Caco-2 (cell line): ENCODE measurements at regions not wholly inside any gene's neighbourhood (a gene's known extent, or its start where the extent isn't known, plus 50 kb on each side); places are given as distances from the start of the nearest gene placed in this dataset.

ENCODE experiments used
- BruUV-seq: library from RNA; stranded (reverse); fragments of 400-500 nt; replicated peaks from 2 replicates; lab custom pipeline; 2021; lab: Mats Ljungman, UMichigan
- CTCF ChIA-PET: fragments of 300-600 bp; sonication (Branson Sonifier 250); formaldehyde crosslinking; loops from one replicate; lab custom pipeline; 2022; ENCODE audit warnings: antibody characterized with exemption; lab: Charles Lee
- POLR2A ChIA-PET: fragments of 300-600 bp; sonication (Branson Sonifier 250); formaldehyde crosslinking; loops from one replicate; lab custom pipeline; 2022; ENCODE audit warnings: antibody characterized with exemption; lab: Charles Lee
- DNase-seq, 2 experiments: peaks; one replicate each; pipeline versions ENCODE4 v3.0.0 to v3.0.0-alpha.2; 2020 to 2022
- H3K27me3 ChIP-seq: replicated peaks from 2 replicates; pipeline ENCODE4 v1.6.0; 2011; ENCODE audit warnings: low read length; ENCODE audit not compliant: control insufficient read depth, insufficient read depth
- H3K36me3 ChIP-seq: 2 replicates; pipeline ENCODE4 v1.5.1; 2011; ENCODE audit warnings: low read length; ENCODE audit not compliant: control insufficient read depth, insufficient read depth
- H3K4me1 ChIP-seq: fragments of 250-450 bp; sonication (Bioruptor Pico); 2 replicates; pipeline ENCODE4 v1.5.1; 2020; ENCODE audit warnings: mild to moderate bottlenecking
- H3K4me3 ChIP-seq: 2 replicates; pipeline ENCODE4 v1.5.1; 2011; ENCODE audit warnings: low read depth, mild to moderate bottlenecking, control low read depth, low read length
- H3K9me3 ChIP-seq: fragments of 250-450 bp; sonication (Bioruptor Pico); 2 replicates; pipeline ENCODE4 v1.5.1; 2020; ENCODE audit warnings: mild to moderate bottlenecking, moderate library complexity
- H3K27ac Mint-ChIP-seq: one replicate; pipeline ENCODE4 v1.8.0; 2022; ENCODE audit warnings: mixed read lengths; ENCODE audit not compliant: unreplicated experiment
- H3K27me3 Mint-ChIP-seq: one replicate; pipeline ENCODE4 v1.8.0; 2022; ENCODE audit warnings: mixed read lengths; ENCODE audit not compliant: insufficient read depth, unreplicated experiment
- H3K36me3 Mint-ChIP-seq: one replicate; pipeline ENCODE4 v1.8.0; 2022; ENCODE audit warnings: mild to moderate bottlenecking, mixed read lengths; ENCODE audit not compliant: insufficient read depth, unreplicated experiment
- H3K4me1 Mint-ChIP-seq: one replicate; pipeline ENCODE4 v1.8.0; 2022; ENCODE audit warnings: low read depth, mixed read lengths; ENCODE audit not compliant: unreplicated experiment
- H3K4me3 Mint-ChIP-seq: one replicate; pipeline ENCODE4 v1.8.0; 2022; ENCODE audit warnings: mild to moderate bottlenecking, moderate library complexity, mixed read lengths; ENCODE audit not compliant: unreplicated experiment
- H3K9me3 Mint-ChIP-seq: one replicate; pipeline ENCODE4 v1.8.0; 2022; ENCODE audit warnings: mixed read lengths; ENCODE audit not compliant: unreplicated experiment
- CTCF ChIP-seq, 2 experiments: fragments of 200-600 bp in 1 of 2; IDR thresholded peaks; 1 replicate in 1 of 2; 2 replicates in 1 of 2; pipeline versions ENCODE4 v1.5.1 to v1.8.0; 2011 to 2022; ENCODE audit warnings: antibody characterized with exemption in 1 of 2, control low read depth in 1 of 2, inconsistent platforms in 1 of 2, low read depth in 1 of 2, low read length in 1 of 2, mild to moderate bottlenecking in 1 of 2, moderate library complexity in 1 of 2; ENCODE audit not compliant: insufficient read depth in 1 of 2, severe bottlenecking in 1 of 2, unreplicated experiment in 1 of 2
- intact Hi-C: fragments of 100-400 bp; cut with micrococcal nuclease; formaldehyde crosslinking; loops from one replicate; pipeline ENCODE4 v1.10.0; 2022; ENCODE audit not compliant: unreplicated experiment

GRCh38 chr20:56964901-56965300 is 301.5 kb downstream of the BMP7 start:
- peak in 1 of 2 experiments; percentile 11 for TF ChIP-seq CTCF (IDR thresholded peaks at IDR 0.05; ENCODE audit: insufficient read depth in 1 of 2, low read depth in 1 of 2, low read length in 1 of 2, severe bottlenecking in 1 of 2, unreplicated experiment in 1 of 2)
- no peaks in the 10 kb centered on the region for H3K9me3 Mint-ChIP-seq
- H3K27ac Mint-ChIP-seq, result no peak overlapping the region
- H3K27me3 Mint-ChIP-seq, result peaks cover 9% of the 10 kb centered on the region
- DNase-seq, result no peak
- H3K4me3 Mint-ChIP-seq, result no peak overlapping the region
- peaks cover 1% of the 10 kb centered on the region; the same call in 1 of the 2 replicates for H3K27me3 ChIP-seq
- ChIA-PET CTCF (interaction anchor here (2.0 kb wide), 1 partner anchor 9 kb away, joined by 6 read pairs; no protein-coding TSS in a partner anchor), POLR2A (no interaction called here)
- H3K4me3 ChIP-seq, result no peak overlapping the region
- no peaks in the 10 kb centered on the region for H3K9me3 ChIP-seq
- H3K36me3 ChIP-seq, result no peaks in the 10 kb centered on the region
- intact Hi-C loops, result no loop called here
- H3K36me3 Mint-ChIP-seq, result no peaks in the 10 kb centered on the region
- BruUV-seq, result no TSS peak
- no peaks in the 10 kb centered on the region for H3K4me1 ChIP-seq
- no peaks in the 10 kb centered on the region for H3K4me1 Mint-ChIP-seq

- no peak overlapping the region for H3K4me3 ChIP-seq
- TF ChIP-seq CTCF (IDR thresholded peaks at IDR 0.05; ENCODE audit: insufficient read depth in 1 of 2, low read depth in 1 of 2, low read length in 1 of 2, severe bottlenecking in 1 of 2, unreplicated experiment in 1 of 2), result no peak
- intact Hi-C loops, result no loop called here
- POLR2A ChIA-PET, result no interaction called here
- no peaks in the 10 kb centered on the region for H3K9me3 ChIP-seq
- Mint-ChIP-seq H3K36me3 (no peaks in the 10 kb centered on the region), H3K27me3 (peaks cover 11% of the 10 kb centered on the region), H3K27ac (no peak overlapping the region), H3K4me3 (no peak overlapping the region), H3K9me3 (no peaks in the 10 kb centered on the region), H3K4me1 (no peaks in the 10 kb centered on the region)
- CTCF ChIA-PET, result no interaction called here
- H3K4me1 ChIP-seq, result no peaks in the 10 kb centered on the region
- H3K27me3 ChIP-seq, result 0 out of 2 replicates have a peak, but pooled peaks cover 3% of the 10 kb centered on the region
- no peak for DNase-seq
- no peaks in the 10 kb centered on the region for H3K36me3 ChIP-seq
- no TSS peak for BruUV-seq
Observed at GRCh38 chr20:56967916-56968315, 298.5 kb downstream of the BMP7 start.

- Histone ChIP-seq H3K27me3 (0 out of 2 replicates have a peak, but pooled peaks cover 3% of the 10 kb centered on the region), H3K36me3 (no peaks in the 10 kb centered on the region), H3K4me1 (no peaks in the 10 kb centered on the region), H3K4me3 (no peak overlapping the region), H3K9me3 (no peaks in the 10 kb centered on the region)
- Mint-ChIP-seq H3K27me3 (peaks cover 11% of the 10 kb centered on the region), H3K4me3 (no peak overlapping the region), H3K9me3 (no peaks in the 10 kb centered on the region), H3K27ac (no peak overlapping the region), H3K4me1 (no peaks in the 10 kb centered on the region), H3K36me3 (no peaks in the 10 kb centered on the region)
- DNase-seq, result no peak
- CTCF ChIA-PET, result no interaction called here
- TF ChIP-seq CTCF (IDR thresholded peaks at IDR 0.05; ENCODE audit: insufficient read depth in 1 of 2, low read depth in 1 of 2, low read length in 1 of 2, severe bottlenecking in 1 of 2, unreplicated experiment in 1 of 2), result no peak
- POLR2A ChIA-PET, result no interaction called here
- no TSS peak for BruUV-seq
- intact Hi-C loops, result no loop called here
Observed at GRCh38 chr20:56968376-56969048, 297.9 kb downstream of the BMP7 start.
